Right lobe of liver (tissue), 6 donors: ENCODE measurements at regions not wholly inside any gene's neighbourhood (a gene's known extent, or its start where the extent isn't known, plus 50 kb on each side); places are given as distances from the start of the nearest gene placed in this dataset.
"Not testable (repeated sequence)": the region's sequence is repeated elsewhere in the genome, so short reads cannot be mapped to it uniquely, and the experiment has no call there.

Experiments
- ATAC-seq, 4 donors: fragments of 200-7000 bp; cut with Tn5 transposase; one replicate each; pipeline ENCODE4 v1.9.1; 2020; ENCODE audit warnings: mild to moderate bottlenecking in 4 of 4, moderate library complexity in 4 of 4
- DNase-seq, 3 donors: peaks; one replicate each; pipeline ENCODE4 v3.0.0-alpha.2; 2020
- H3K27ac ChIP-seq, 3 donors: fragments of 200-600 bp; one replicate each; pipeline ENCODE4 v1.8.0; 2022
- H3K27me3 ChIP-seq, 2 donors: fragments of 200-600 bp; one replicate each; pipeline ENCODE4 v1.8.0; 2022
- H3K36me3 ChIP-seq, 4 donors: fragments of 200-600 bp; sonication (generic) in 1 of 4; one replicate each; pipeline versions ENCODE4 v1.5.1 to v1.8.0; 2017 to 2022; ENCODE audit warnings: control low read depth in 1 of 4
- H3K4me1 ChIP-seq, 4 donors: fragments of 200-600 bp; sonication (generic) in 1 of 4; one replicate each; pipeline versions ENCODE4 v1.5.1 to v1.8.0; 2017 to 2022; ENCODE audit warnings: control low read depth in 1 of 4
- H3K4me3 ChIP-seq, 3 donors: fragments of 200-600 bp; one replicate each; pipeline ENCODE4 v1.8.0; 2022
- H3K9me3 ChIP-seq, 4 donors: fragments of 200-600 bp; sonication (generic) in 1 of 4; one replicate each; pipeline versions ENCODE4 v1.5.1 to v1.8.0; 2017 to 2022; ENCODE audit warnings: control low read depth in 1 of 4
- POLR2A ChIP-seq: fragments of 450-650 bp; IDR thresholded peaks from one replicate; pipeline ENCODE4 v1.6.1; 2017; ENCODE audit warnings: antibody characterized with exemption, mild to moderate bottlenecking
- WGBS: methylation state at CpG from one replicate; pipeline ENCODE4 v1.1.6; 2018; ENCODE audit warnings: low coverage, low lambda C conversion rate; ENCODE audit not compliant: insufficient coverage; ENCODE audit errors: missing lambda C conversion rate; 5-methylcytosine and 5-hydroxymethylcytosine counted together
- intact Hi-C, 2 donors: fragments of 100-400 bp; cut with DNase I; formaldehyde crosslinking; loops; one replicate each; pipeline versions ENCODE4 v1.11.2 to v1.14.1; 2022
- TF ChIP-seq, protein P1 (sequence below), 4 donors: fragments of 200-600 bp in 3 of 4; fragments of 450-650 bp in 1 of 4; IDR thresholded peaks; one replicate each; pipeline versions ENCODE4 v1.5.1 to v1.8.0; 2016 to 2022; ENCODE audit warnings: antibody characterized with exemption in 4 of 4, mild to moderate bottlenecking in 2 of 4
- donor health status: DM: no; HTN: yes; CAD: no.
- donor health status: DM: no; HTN: no; CAD: no.
- donor health status: DM: no; HTN: no; CAD: no.
- donor health status: DM: no; HTN: yes; CAD: no.
- donor health status: DM: no; HTN: yes; CAD: no.

DNA sequence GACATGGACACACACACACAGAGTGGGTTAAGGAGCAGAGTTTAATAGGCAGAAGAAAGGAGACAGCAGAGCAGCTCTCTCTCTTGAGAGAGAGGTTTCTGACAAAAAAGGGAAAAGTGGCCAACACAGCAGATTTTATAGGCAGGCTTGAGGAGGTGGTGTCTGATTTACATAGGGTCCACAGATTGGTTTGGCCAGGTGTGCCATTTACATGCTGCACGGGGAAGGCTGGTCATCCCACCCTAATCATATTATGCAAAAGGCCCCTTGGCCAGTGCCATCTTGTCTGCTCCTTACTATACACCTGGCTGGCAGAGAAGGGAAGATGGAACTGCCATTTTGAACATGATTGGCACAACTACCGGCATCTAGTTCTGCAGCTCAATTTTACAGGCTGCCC lies 240.8 kb downstream of the NPR3 start:
- intact Hi-C loops, result no loop called here
- 100% methylated on average over 1 of the region's 2 CpGs for WGBS
- no peak overlapping the region for H3K4me3 ChIP-seq
- no peak for DNase-seq
- H3K9me3 ChIP-seq, result no peaks in the 10 kb centered on the region
- H3K4me1 ChIP-seq, result no peaks in the 10 kb centered on the region
- no peak overlapping the region for H3K27ac ChIP-seq
- no peaks in the 10 kb centered on the region for H3K36me3 ChIP-seq
- ATAC-seq, result no peak
- TF ChIP-seq, protein P1, sequence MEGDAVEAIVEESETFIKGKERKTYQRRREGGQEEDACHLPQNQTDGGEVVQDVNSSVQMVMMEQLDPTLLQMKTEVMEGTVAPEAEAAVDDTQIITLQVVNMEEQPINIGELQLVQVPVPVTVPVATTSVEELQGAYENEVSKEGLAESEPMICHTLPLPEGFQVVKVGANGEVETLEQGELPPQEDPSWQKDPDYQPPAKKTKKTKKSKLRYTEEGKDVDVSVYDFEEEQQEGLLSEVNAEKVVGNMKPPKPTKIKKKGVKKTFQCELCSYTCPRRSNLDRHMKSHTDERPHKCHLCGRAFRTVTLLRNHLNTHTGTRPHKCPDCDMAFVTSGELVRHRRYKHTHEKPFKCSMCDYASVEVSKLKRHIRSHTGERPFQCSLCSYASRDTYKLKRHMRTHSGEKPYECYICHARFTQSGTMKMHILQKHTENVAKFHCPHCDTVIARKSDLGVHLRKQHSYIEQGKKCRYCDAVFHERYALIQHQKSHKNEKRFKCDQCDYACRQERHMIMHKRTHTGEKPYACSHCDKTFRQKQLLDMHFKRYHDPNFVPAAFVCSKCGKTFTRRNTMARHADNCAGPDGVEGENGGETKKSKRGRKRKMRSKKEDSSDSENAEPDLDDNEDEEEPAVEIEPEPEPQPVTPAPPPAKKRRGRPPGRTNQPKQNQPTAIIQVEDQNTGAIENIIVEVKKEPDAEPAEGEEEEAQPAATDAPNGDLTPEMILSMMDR (IDR thresholded peaks at IDR 0.05), result no peak
- TF ChIP-seq POLR2A, result no peak
- no peaks in the 10 kb centered on the region for H3K27me3 ChIP-seq

DNA sequence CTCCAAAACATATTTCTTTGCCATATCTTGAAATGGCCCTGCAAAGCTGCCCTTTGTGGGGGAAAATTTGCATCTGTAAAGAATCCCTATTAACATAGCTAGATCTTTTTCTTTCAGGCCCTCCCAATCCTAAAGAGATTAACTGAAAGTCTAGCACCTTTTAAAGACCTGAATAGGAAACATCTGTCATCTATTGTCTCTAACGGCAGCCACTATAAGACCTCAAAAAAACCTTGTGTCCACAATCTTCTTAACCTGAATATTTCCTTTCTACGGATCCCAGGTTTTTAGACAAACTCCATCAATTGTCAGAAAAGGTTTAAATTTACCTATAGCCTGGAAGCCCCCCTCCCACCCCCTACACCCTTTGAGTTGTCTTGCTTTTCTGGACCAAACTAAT lies 241.3 kb downstream of the NPR3 start:
- intact Hi-C loops, DNase-seq, H3K9me3 ChIP-seq, H3K4me1 ChIP-seq, H3K27ac ChIP-seq, H3K36me3 ChIP-seq, H3K27me3 ChIP-seq, H3K4me3 ChIP-seq, ATAC-seq: not testable (repeated sequence)
- 80% methylated on average over 2 of the region's 2 CpGs for WGBS

DNA sequence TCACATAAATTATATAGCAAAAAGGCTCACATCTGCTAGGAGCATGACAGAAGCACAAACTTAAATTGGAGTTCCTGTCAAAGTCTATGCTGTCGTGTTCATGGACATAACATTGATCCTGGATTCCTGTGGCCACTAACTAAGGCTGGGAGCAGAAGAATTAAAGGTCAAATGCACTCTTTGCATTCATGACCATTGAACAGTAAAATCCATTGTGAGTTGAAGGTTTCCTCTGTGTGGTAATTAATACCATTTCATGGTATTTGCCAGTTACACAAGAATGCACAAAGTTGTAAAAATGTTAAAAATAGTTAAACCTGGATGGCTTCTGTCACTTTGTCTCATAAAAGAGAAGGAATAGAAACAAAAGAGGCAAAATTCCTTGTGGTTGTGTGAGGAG lies 242.6 kb downstream of the NPR3 start:
- DNase-seq (no peak), ATAC-seq (no peak)
- no peaks in the 10 kb centered on the region for H3K4me1 ChIP-seq
- TF ChIP-seq, protein P1 (IDR thresholded peaks at IDR 0.05), result no peak
- TF ChIP-seq POLR2A, result no peak
- H3K36me3 ChIP-seq, result no peaks in the 10 kb centered on the region
- intact Hi-C loops, result no loop called here
- WGBS, result 28% methylated on average over 1 of the region's 1 CpG
- no peak overlapping the region for H3K4me3 ChIP-seq
- no peak overlapping the region for H3K27ac ChIP-seq
- H3K27me3 ChIP-seq, result no peaks in the 10 kb centered on the region
- no peaks in the 10 kb centered on the region for H3K9me3 ChIP-seq

DNA sequence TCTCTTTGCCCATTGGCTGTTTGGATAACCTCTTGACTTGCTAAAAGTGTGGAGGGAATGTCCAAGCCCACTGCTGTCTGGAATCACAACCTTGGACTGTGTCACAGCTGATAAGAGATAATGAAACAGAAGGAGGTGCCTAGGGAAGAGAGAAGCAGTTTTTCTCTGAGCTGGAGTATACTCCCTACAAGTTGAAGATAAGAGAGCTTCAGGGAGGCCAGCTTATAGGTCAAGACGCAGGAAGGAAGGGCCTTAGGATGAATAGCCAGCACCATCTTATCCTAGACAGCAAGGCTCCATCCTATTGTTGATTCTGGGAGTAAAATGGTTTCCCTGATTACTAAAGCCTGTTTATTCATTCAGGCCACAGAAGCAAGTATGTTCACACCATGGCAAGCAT lies 244.7 kb downstream of the NPR3 start:
- Histone ChIP-seq H3K4me3 (no peak overlapping the region), H3K27ac (no peak overlapping the region), H3K36me3 (no peaks in the 10 kb centered on the region), H3K9me3 (no peaks in the 10 kb centered on the region), H3K4me1 (no peaks in the 10 kb centered on the region), H3K27me3 (no peaks in the 10 kb centered on the region)
- ATAC-seq (peak; percentile 36 to 76 (median 60)), DNase-seq (no peak)
- TF ChIP-seq, protein P1 (IDR thresholded peaks at IDR 0.05), result no peak
- TF ChIP-seq POLR2A, result no peak
- WGBS, result 22% methylated on average over 1 of the region's 1 CpG
- intact Hi-C loops, result no loop called here

DNA sequence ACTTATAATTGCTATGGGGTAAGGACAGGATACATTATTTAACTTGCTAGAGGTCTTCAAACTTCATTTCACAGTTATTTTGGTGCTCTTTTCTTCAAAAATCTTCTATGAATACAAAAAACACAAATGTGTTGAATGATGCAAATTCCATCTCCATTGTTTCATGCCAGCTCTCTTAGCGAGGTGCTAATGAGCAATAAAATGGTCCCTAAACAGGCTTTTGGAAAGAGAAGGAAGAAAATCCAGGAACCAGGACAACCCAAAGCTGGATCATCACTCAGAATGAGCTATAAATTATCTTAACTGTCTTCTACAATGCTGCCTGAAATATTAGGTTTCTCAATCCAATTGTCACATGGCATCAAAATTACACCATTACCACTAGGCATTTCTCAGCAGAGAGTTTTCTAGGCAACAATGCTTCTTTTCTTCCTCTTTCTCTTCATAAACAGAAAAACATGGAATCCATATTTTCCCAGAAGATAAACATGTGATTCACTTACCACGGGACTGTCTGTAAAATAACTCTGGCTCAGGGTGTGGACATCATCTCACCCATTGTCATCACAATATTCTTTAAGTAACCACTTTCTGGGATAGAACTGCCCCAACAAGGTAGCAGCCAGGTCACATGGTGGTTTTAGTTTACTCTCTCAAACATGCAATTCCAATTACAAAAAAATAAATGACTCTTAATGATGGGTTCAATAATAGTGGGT lies 249.4 kb downstream of the NPR3 start:
- Histone ChIP-seq H3K27ac (no peak overlapping the region), H3K27me3 (no peaks in the 10 kb centered on the region), H3K4me1 (no peaks in the 10 kb centered on the region), H3K4me3 (no peak overlapping the region), H3K9me3 (no peaks in the 10 kb centered on the region), H3K36me3 (no peaks in the 10 kb centered on the region)
- DNase-seq, result no peak
- 67% methylated on average over 2 of the region's 2 CpGs for WGBS
- TF ChIP-seq POLR2A, result no peak
- TF ChIP-seq, protein P1 (IDR thresholded peaks at IDR 0.05), result no peak
- no peak for ATAC-seq
- intact Hi-C loops, result no loop called here
